Fibroblast of the aortic adventitia (primary cell): ENCODE measurements at regions not wholly inside any gene's neighbourhood (a gene's known extent, or its start where the extent isn't known, plus 50 kb on each side); places are given as distances from the start of the nearest gene placed in this dataset.

ENCODE experiments used
- DNase-seq: peaks from one replicate; pipeline ENCODE4 v3.0.0-alpha.2; 2010; ENCODE audit warnings: low read depth
- H3K4me3 ChIP-seq: 2 replicates; pipeline ENCODE4 v1.5.1; 2011; ENCODE audit warnings: low read depth, mild to moderate bottlenecking, control low read depth, low read length, moderate library complexity
- TF ChIP-seq, protein P1 (sequence below): IDR thresholded peaks from 2 replicates; pipeline ENCODE4 v1.5.1; 2011; ENCODE audit warnings: mild to moderate bottlenecking, low read length, control low read depth, inconsistent platforms; ENCODE audit not compliant: insufficient read depth

DNA sequence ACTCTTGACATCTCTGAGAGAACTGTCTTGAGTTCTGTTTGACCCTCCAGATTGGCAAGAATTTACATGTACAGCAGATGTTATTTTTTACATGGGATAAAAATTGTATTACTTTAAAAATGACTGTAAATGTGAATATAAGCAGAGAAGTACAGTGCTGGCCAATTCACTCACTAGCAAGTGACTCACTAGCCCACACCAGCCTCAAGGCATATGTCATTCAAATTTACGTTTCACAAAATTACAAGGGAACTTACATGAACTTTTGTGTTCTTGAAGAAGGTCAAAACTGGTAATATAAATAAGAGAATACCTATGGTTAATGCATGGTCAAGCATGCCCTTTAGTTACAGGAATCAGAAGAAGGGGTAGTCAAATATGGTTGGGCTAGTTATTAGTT is 54.0 kb upstream of the HMGCLL1 start:
- TF ChIP-seq, protein P1, sequence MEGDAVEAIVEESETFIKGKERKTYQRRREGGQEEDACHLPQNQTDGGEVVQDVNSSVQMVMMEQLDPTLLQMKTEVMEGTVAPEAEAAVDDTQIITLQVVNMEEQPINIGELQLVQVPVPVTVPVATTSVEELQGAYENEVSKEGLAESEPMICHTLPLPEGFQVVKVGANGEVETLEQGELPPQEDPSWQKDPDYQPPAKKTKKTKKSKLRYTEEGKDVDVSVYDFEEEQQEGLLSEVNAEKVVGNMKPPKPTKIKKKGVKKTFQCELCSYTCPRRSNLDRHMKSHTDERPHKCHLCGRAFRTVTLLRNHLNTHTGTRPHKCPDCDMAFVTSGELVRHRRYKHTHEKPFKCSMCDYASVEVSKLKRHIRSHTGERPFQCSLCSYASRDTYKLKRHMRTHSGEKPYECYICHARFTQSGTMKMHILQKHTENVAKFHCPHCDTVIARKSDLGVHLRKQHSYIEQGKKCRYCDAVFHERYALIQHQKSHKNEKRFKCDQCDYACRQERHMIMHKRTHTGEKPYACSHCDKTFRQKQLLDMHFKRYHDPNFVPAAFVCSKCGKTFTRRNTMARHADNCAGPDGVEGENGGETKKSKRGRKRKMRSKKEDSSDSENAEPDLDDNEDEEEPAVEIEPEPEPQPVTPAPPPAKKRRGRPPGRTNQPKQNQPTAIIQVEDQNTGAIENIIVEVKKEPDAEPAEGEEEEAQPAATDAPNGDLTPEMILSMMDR, result no peak
- no peak for DNase-seq
- no peak overlapping the region for H3K4me3 ChIP-seq
